Activated B cell treated with CpG ODN at 0.5 μM for 24 hours (primary cell): ENCODE measurements at regions not wholly inside any gene's neighbourhood (a gene's known extent, or its start where the extent isn't known, plus 50 kb on each side); places are given as distances from the start of the nearest gene placed in this dataset.

ENCODE experiments used
- ATAC-seq: fragments of 200-7000 bp; cut with Tn5 transposase; one replicate; pipeline ENCODE4 v1.10.0; 2021; ENCODE audit warnings: low read depth, mild to moderate bottlenecking, moderate library complexity
- CTCF ChIA-PET: fragments of 350-600 bp; sonication (Branson Sonifier 250); formaldehyde crosslinking; loops from one replicate; lab custom pipeline; 2021; ENCODE audit warnings: antibody characterized with exemption; lab: Charles Lee
- POLR2A ChIA-PET: fragments of 350-600 bp; sonication (Branson Sonifier 250); formaldehyde crosslinking; loops from one replicate; lab custom pipeline; 2021; ENCODE audit warnings: antibody characterized with exemption; lab: Charles Lee
- DNase-seq: peaks from one replicate; pipeline ENCODE4 v3.0.0; 2022
- H3K27ac Mint-ChIP-seq: one replicate; pipeline ENCODE4 v1.8.0; 2020; ENCODE audit warnings: mixed read lengths
- H3K27me3 Mint-ChIP-seq: one replicate; pipeline ENCODE4 v1.8.0; 2021; ENCODE audit warnings: mixed read lengths
- H3K36me3 Mint-ChIP-seq: one replicate; pipeline ENCODE4 v1.8.0; 2021; ENCODE audit warnings: low read depth, mixed read lengths
- H3K4me1 Mint-ChIP-seq: one replicate; pipeline ENCODE4 v1.8.0; 2021; ENCODE audit warnings: mixed read lengths
- H3K4me3 Mint-ChIP-seq: one replicate; pipeline ENCODE4 v1.8.0; 2020; ENCODE audit warnings: mild to moderate bottlenecking, mixed read lengths
- H3K9me3 Mint-ChIP-seq: one replicate; pipeline ENCODE4 v1.8.0; 2020; ENCODE audit warnings: mixed read lengths
- intact Hi-C: fragments of 100-400 bp; cut with micrococcal nuclease; formaldehyde crosslinking; loops from one replicate; pipeline ENCODE4 v1.15.1; 2024
- TF ChIP-seq, protein P1 (sequence below): fragments of 200-600 bp; IDR thresholded peaks from one replicate; pipeline ENCODE4 v1.8.0; 2022; ENCODE audit warnings: antibody characterized with exemption, mild to moderate bottlenecking

DNA sequence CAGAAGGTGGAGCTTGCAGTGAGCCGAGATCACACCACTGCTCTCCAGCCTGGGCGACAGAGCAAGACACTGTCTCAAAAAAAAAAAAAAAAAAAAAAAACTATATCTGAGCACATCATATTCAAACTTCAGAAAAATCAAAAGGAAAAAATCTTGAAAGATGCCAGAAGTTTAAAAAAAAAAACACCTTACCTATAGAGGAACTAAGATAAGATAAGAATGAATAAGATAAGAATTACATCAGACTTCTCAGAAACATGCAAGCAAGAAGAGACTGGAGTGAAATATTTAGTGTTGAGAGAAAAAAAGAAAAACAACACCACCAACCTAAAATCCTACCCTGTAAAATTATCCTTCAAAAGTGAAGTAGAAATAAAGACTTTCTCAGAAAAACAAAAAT lies 116.8 kb upstream of the ARID1B start:
- intact Hi-C loops: no loop called here
- no peaks in the 10 kb centered on the region for H3K27me3 Mint-ChIP-seq
- ChIA-PET CTCF (no interaction called here), POLR2A (interaction anchor here (0.7 kb wide), 1 partner anchor 1216 kb away, joined by 7 read pairs; no protein-coding TSS in a partner anchor)
- no peak overlapping the region for H3K4me3 Mint-ChIP-seq
- H3K36me3 Mint-ChIP-seq: no peaks in the 10 kb centered on the region
- no peak overlapping the region for H3K27ac Mint-ChIP-seq
- no peak for ATAC-seq
- TF ChIP-seq, protein P1, sequence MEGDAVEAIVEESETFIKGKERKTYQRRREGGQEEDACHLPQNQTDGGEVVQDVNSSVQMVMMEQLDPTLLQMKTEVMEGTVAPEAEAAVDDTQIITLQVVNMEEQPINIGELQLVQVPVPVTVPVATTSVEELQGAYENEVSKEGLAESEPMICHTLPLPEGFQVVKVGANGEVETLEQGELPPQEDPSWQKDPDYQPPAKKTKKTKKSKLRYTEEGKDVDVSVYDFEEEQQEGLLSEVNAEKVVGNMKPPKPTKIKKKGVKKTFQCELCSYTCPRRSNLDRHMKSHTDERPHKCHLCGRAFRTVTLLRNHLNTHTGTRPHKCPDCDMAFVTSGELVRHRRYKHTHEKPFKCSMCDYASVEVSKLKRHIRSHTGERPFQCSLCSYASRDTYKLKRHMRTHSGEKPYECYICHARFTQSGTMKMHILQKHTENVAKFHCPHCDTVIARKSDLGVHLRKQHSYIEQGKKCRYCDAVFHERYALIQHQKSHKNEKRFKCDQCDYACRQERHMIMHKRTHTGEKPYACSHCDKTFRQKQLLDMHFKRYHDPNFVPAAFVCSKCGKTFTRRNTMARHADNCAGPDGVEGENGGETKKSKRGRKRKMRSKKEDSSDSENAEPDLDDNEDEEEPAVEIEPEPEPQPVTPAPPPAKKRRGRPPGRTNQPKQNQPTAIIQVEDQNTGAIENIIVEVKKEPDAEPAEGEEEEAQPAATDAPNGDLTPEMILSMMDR: no peak
- H3K9me3 Mint-ChIP-seq: no peaks in the 10 kb centered on the region
- DNase-seq: no peak
- H3K4me1 Mint-ChIP-seq: peaks cover 13% of the 10 kb centered on the region

DNA sequence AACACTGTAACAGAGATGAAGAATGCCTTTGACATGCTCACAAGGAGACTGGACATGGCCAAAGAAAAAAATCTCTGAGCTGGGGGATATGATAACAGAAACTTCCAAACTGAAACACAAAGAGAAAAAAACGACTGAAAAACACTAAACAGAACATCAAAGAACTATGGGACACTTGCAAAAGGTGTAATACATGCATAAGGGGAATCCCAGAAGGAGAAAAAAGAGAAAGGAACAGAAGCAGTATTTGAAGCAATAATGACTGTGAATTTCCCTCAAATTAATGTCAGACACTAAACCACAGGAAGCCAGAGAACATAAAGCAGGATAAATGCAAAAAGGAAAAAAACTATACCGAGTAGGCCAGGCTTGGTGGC lies 117.4 kb upstream of the ARID1B start:
- TF ChIP-seq, protein P1: no peak
- ChIA-PET CTCF (no interaction called here), POLR2A (interaction anchor here (0.7 kb wide), 1 partner anchor 1217 kb away, joined by 7 read pairs; no protein-coding TSS in a partner anchor)
- intact Hi-C loops: no loop called here
- DNase-seq: no peak
- Mint-ChIP-seq H3K36me3 (no peaks in the 10 kb centered on the region), H3K27ac (no peak overlapping the region), H3K9me3 (no peaks in the 10 kb centered on the region), H3K27me3 (no peaks in the 10 kb centered on the region), H3K4me3 (no peak overlapping the region), H3K4me1 (peaks cover 13% of the 10 kb centered on the region)
- no peak for ATAC-seq

DNA sequence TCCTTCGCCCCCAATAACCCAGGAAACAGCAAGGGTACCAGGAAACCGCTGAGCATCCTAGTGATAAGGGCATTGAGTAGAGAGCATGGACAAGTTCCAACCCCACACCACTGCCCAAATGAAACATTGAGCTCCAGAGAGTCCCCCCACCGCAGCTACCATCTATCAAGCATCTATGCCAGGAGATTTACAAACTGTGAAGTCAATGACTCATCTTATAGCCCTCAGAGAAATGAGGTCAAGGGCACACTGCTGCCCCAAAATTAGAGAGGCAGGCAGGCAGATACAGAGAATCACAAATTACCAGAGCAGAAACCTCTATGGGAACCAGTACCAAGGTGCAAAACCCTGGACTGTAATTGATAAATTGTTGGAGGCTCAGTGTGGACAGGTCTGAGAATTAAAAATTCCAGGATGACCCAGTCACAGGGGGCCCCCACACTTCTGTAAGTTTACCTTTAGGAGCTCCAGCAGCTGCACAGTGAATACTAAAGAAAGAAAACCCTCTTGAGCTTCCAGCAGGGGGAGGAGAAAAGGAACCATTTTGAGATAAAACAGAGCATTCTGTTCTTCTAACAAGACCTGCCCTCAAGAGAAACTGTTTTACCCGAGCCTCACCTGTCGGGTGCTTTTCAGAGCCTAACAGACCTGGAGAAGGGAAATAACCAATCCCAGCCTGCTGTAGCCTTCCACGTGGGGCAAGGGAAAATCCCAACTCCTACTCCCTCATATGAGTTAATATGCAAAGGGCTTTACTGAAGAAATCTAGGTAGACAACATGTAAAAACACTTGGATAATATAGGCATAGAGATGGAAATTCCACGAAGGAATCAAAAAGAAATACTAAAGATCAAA lies 118.0 kb upstream of the ARID1B start:
- Mint-ChIP-seq H3K27me3 (no peaks in the 10 kb centered on the region), H3K27ac (no peak overlapping the region), H3K4me1 (peaks cover 13% of the 10 kb centered on the region), H3K9me3 (no peaks in the 10 kb centered on the region), H3K4me3 (no peak overlapping the region), H3K36me3 (no peaks in the 10 kb centered on the region)
- TF ChIP-seq, protein P1: no peak
- intact Hi-C loops: no loop called here
- POLR2A ChIA-PET: interaction anchor here (0.6 kb wide), 1 partner anchor 146 kb away, joined by 7 read pairs; no protein-coding TSS in a partner anchor
- CTCF ChIA-PET: no interaction called here
- ATAC-seq: peak; percentile 28
- DNase-seq: no peak

DNA sequence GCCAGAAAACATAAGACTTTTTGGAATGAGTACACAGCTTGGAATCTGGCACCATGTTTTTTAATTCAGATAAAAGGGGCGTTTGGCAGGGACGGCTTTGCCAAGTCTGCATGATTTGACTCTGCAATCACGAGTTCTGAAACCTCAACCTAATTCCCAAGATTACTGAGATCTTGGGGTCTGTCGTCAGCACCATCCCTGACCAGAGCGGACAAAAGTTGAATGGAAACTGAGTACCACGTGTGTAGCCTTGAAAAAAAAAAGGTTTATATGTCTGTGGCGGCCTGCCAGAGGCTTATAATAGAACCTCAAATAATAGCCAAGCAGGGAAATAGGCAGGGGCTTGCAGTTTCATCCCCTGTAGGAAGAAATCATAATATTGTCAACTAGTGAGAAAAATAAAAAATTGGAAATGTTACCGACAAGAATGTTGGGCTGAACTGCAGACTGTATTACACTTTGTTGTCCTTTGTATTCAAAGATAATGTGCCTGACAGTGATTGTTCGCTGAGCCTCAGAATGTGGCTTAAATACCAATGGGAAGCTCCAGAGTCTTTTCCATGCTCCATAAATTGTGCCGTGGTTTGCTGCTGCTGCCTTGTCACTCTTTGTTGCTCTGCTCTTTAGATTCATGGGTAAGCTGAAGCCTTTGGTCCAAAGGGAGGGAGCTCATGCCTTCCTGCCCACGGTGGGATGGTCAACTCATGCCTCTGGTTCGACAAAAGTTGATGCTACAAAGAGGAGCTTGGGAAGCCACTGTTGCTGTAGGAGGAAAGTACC lies 118.8 kb upstream of the ARID1B start:
- Mint-ChIP-seq H3K4me1 (peaks cover 13% of the 10 kb centered on the region), H3K4me3 (no peak overlapping the region), H3K9me3 (no peaks in the 10 kb centered on the region), H3K27ac (no peak overlapping the region), H3K27me3 (no peaks in the 10 kb centered on the region), H3K36me3 (no peaks in the 10 kb centered on the region)
- ATAC-seq: no peak
- CTCF ChIA-PET: no interaction called here
- no peak for DNase-seq
- intact Hi-C loops: no loop called here
- TF ChIP-seq, protein P1: no peak
- POLR2A ChIA-PET: no interaction called here

DNA sequence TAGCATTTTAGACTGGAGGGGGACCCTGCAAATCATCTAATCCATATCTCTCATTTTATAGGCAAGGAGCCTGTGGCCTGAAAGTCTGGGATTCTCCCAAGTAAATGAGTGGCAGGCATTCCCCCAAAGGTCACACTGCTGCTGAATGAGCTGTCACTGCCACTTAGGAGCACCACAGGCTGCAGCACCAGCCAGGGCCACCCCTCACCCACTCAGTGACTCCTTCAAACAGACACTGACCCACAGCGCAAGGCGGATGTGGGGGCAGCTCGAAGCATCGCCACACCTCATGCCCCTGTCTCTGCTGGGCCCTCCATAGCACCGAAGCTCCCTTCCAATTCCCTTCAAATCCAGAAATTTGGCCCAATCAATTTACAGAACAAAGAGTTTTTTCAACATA lies 119.9 kb upstream of the ARID1B start:
- Mint-ChIP-seq H3K36me3 (no peaks in the 10 kb centered on the region), H3K4me1 (peaks cover 13% of the 10 kb centered on the region), H3K27ac (no peak overlapping the region), H3K4me3 (no peak overlapping the region), H3K27me3 (no peaks in the 10 kb centered on the region), H3K9me3 (no peaks in the 10 kb centered on the region)
- ATAC-seq (no peak), DNase-seq (no peak)
- CTCF ChIA-PET: no interaction called here
- TF ChIP-seq, protein P1: no peak
- intact Hi-C loops: no loop called here
- POLR2A ChIA-PET: interaction anchor here (0.6 kb wide), 1 partner anchor 111 kb away, joined by 6 read pairs; no protein-coding TSS in a partner anchor
